ENCODE measurements at regions not wholly inside any gene's neighbourhood (a gene's known extent, or its start where the extent isn't known, plus 50 kb on each side); places are given as distances from the start of the nearest gene placed in this dataset.

DNA sequence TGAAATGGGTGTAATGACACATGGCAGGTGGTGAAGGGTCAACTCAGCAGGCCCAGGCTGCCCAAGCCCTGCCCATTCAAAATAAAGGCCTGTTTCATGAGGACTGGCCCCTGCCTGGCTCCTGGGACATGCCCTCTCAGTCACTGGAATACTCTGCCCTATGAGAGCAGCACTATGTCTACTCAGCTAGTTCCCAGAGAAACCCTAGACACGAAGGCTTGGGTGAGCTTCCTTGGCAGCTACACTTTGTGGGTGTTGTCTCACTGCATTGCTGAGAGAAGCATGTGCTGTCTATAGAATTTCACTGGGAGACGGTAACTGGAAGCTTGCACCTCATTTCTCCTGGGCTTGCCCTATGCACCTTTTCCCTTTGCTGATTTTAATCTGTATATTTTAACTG is 752.8 kb downstream of the LIG4 start:
- no peak for TF ChIP-seq EZH2 (IDR thresholded peaks at IDR 0.05; ENCODE audit: borderline replicate concordance, low read length)
- TF ChIP-seq CTCF (conservative IDR thresholded peaks at IDR 0.05 in 1 of 2, IDR thresholded peaks at IDR 0.05 in 1 of 2; ENCODE audit: extremely low read depth in 1 of 2, insufficient read depth in 1 of 2, low read depth in 1 of 2, low read length in 2 of 2): no peak
